Astrocyte (in vitro differentiated cells and primary cell): ENCODE measurements at regions not wholly inside any gene's neighbourhood (a gene's known extent, or its start where the extent isn't known, plus 50 kb on each side); places are given as distances from the start of the nearest gene placed in this dataset.
A peak's percentile ranks its signal among the peaks of the same experiment; 100 is the strongest.

ENCODE experiments used
- DNase-seq: peaks from one replicate; pipeline ENCODE4 v3.0.0-alpha.2; 2010; ENCODE audit warnings: low read depth
- FAIRE-seq: peaks from 2 replicates; lab custom pipeline; 2011; peaks lifted over from hg19 to GRCh38; lab: Jason Lieb, UNC
- H2AFZ ChIP-seq: 2 replicates; pipeline ENCODE4 v1.6.0; 2012; ENCODE audit warnings: low read depth, low read length, inconsistent platforms
- H3K27ac ChIP-seq: 2 replicates; pipeline ENCODE4 v1.5.1; 2011; ENCODE audit warnings: low read depth, low read length, inconsistent platforms
- H3K27me3 ChIP-seq: 2 replicates; pipeline ENCODE4 v1.6.0; 2011; ENCODE audit warnings: low read length, inconsistent platforms; ENCODE audit not compliant: insufficient read depth
- H3K36me3 ChIP-seq: 2 replicates; pipeline ENCODE4 v1.5.1; 2011; ENCODE audit warnings: low read length, inconsistent platforms; ENCODE audit not compliant: insufficient read depth
- H3K4me1 ChIP-seq: 2 replicates; pipeline ENCODE4 v1.5.1; 2011; ENCODE audit warnings: low read length, inconsistent platforms; ENCODE audit not compliant: insufficient read depth
- H3K4me2 ChIP-seq: 2 replicates; pipeline ENCODE4 v1.6.0; 2012; ENCODE audit warnings: low read length, inconsistent platforms
- H3K4me3 ChIP-seq: 2 replicates; pipeline ENCODE4 v1.5.1; 2011; ENCODE audit warnings: low read depth, mild to moderate bottlenecking, low read length, inconsistent platforms; ENCODE audit not compliant: insufficient read depth
- H3K79me2 ChIP-seq: 2 replicates; pipeline ENCODE4 v1.6.0; 2012; ENCODE audit warnings: mild to moderate bottlenecking, low read length, inconsistent platforms; ENCODE audit not compliant: insufficient read depth
- H3K9ac ChIP-seq: 2 replicates; pipeline ENCODE4 v1.6.0; 2012; ENCODE audit warnings: mild to moderate bottlenecking, low read length, inconsistent platforms
- H3K9me3 ChIP-seq: 2 replicates; pipeline ENCODE4 v1.5.1; 2012; ENCODE audit warnings: low read depth, mild to moderate bottlenecking, low read length, inconsistent platforms; ENCODE audit not compliant: insufficient read depth
- H4K20me1 ChIP-seq: 2 replicates; pipeline ENCODE4 v1.6.0; 2012; ENCODE audit warnings: low read length, inconsistent platforms; ENCODE audit not compliant: insufficient read depth
- H3K27ac Mint-ChIP-seq: one replicate; pipeline ENCODE4 v1.8.0; 2021; ENCODE audit warnings: mild to moderate bottlenecking, mixed read lengths; ENCODE audit not compliant: unreplicated experiment
- H3K27me3 Mint-ChIP-seq: one replicate; pipeline ENCODE4 v1.8.0; 2021; ENCODE audit warnings: low read depth, mixed read lengths; ENCODE audit not compliant: unreplicated experiment
- H3K36me3 Mint-ChIP-seq: one replicate; pipeline ENCODE4 v1.8.0; 2021; ENCODE audit warnings: low read depth, mixed read lengths; ENCODE audit not compliant: unreplicated experiment
- H3K4me1 Mint-ChIP-seq: one replicate; pipeline ENCODE4 v1.8.0; 2021; ENCODE audit warnings: low read depth, mixed read lengths; ENCODE audit not compliant: unreplicated experiment
- H3K4me3 Mint-ChIP-seq: one replicate; pipeline ENCODE4 v1.8.0; 2021; ENCODE audit warnings: mild to moderate bottlenecking, moderate library complexity, mixed read lengths; ENCODE audit not compliant: unreplicated experiment
- H3K9me3 Mint-ChIP-seq: one replicate; pipeline ENCODE4 v1.8.0; 2021; ENCODE audit warnings: mild to moderate bottlenecking, mixed read lengths; ENCODE audit not compliant: unreplicated experiment
- CTCF ChIP-seq: IDR thresholded peaks from 2 replicates; pipeline ENCODE4 v1.5.1; 2011; ENCODE audit warnings: low read depth, mild to moderate bottlenecking, inconsistent platforms, low read length, moderate library complexity; ENCODE audit not compliant: insufficient read depth
- EZH2 ChIP-seq: IDR thresholded peaks from 2 replicates; pipeline ENCODE4 v1.6.1; 2012; ENCODE audit warnings: mild to moderate bottlenecking, low read length, inconsistent platforms; ENCODE audit not compliant: insufficient read depth

- peaks cover 3% of the 10 kb centered on the region for H3K4me1 Mint-ChIP-seq
- Histone ChIP-seq H3K79me2 (no peaks in the 10 kb centered on the region), H3K27me3 (no peaks in the 10 kb centered on the region), H3K27ac (no peak overlapping the region), H3K4me1 (no peaks in the 10 kb centered on the region), H3K4me2 (no peak overlapping the region), H3K36me3 (no peaks in the 10 kb centered on the region), H3K4me3 (no peak overlapping the region), H4K20me1 (no peaks in the 10 kb centered on the region), H3K9me3 (no peaks in the 10 kb centered on the region), H2AFZ (no peak overlapping the region), H3K9ac (no peak overlapping the region)
- peak overlapping the region; percentile 35 for H3K27ac Mint-ChIP-seq
- no peaks in the 10 kb centered on the region for H3K36me3 Mint-ChIP-seq
- DNase-seq (no peak), FAIRE-seq (no peak)
- H3K27me3 Mint-ChIP-seq = peaks cover 1% of the 10 kb centered on the region
- TF ChIP-seq CTCF (no peak), EZH2 (no peak)
- H3K9me3 Mint-ChIP-seq = peaks cover 2% of the 10 kb centered on the region
- H3K4me3 Mint-ChIP-seq = no peak overlapping the region
These were observed 54.6 kb upstream of the BTG3 start for GRCh38 chr21:17667256-17667655.
